Ovary (tissue), 7 donors: ENCODE measurements at regions not wholly inside any gene's neighbourhood (a gene's known extent, or its start where the extent isn't known, plus 50 kb on each side); places are given as distances from the start of the nearest gene placed in this dataset.
A peak's percentile ranks its signal among the peaks of the same experiment; 100 is the strongest.

Experiments used
- DNase-seq, 5 donors: peaks; one replicate each; pipeline ENCODE4 v3.0.0-alpha.2; 2019 to 2020
- H3K27ac ChIP-seq, 2 donors: fragments of 200-600 bp; one replicate each; pipeline versions ENCODE4 v1.5.1 to v1.8.0; 2019 to 2022
- H3K27me3 ChIP-seq: fragments of 200-600 bp; one replicate; pipeline ENCODE4 v1.8.0; 2022
- H3K36me3 ChIP-seq: fragments of 200-600 bp; sonication (generic); one replicate; pipeline ENCODE4 v1.5.1; 2019
- H3K4me1 ChIP-seq: one replicate; pipeline ENCODE4 v1.8.1; 2013; ENCODE audit warnings: mild to moderate bottlenecking, moderate library complexity; ENCODE audit not compliant: insufficient read depth
- H3K4me3 ChIP-seq: fragments of 200-600 bp; sonication (generic); one replicate; pipeline ENCODE4 v1.5.1; 2017
- H3K9me3 ChIP-seq, 2 donors: fragments of 200-600 bp in 1 of 2; sonication (generic) in 1 of 2; one replicate each; pipeline versions ENCODE4 v1.5.1 to v1.8.1; 2013 to 2019; ENCODE audit warnings: mild to moderate bottlenecking in 1 of 2, moderate library complexity in 1 of 2
- EP300 ChIP-seq: sonication (generic); formaldehyde crosslinking; IDR thresholded peaks from one replicate; pipeline ENCODE4 v1.6.1; 2017; ENCODE audit warnings: antibody characterized with exemption
- POLR2A ChIP-seq: fragments of 450-650 bp; IDR thresholded peaks from one replicate; pipeline ENCODE4 v1.6.1; 2017; ENCODE audit warnings: antibody characterized with exemption, mild to moderate bottlenecking, moderate library complexity
- WGBS, 3 donors: extraction: QIAGEN DNeasy Blood & Tissue Kit in 1 of 3; methylation state at CpG; one replicate each; pipeline versions ENCODE4 v1.1.5 to v1.1.7; 2013 to 2017; 5-methylcytosine and 5-hydroxymethylcytosine counted together
- intact Hi-C, 4 donors: fragments of 100-400 bp; cut with DNase I; formaldehyde crosslinking; loops; one replicate each; pipeline versions ENCODE4 v1.11.0 to v1.15.1; 2022 to 2023
- TF ChIP-seq, protein P1 (sequence below), 3 donors: fragments of 450-650 bp in 2 of 3; fragments of 200-600 bp in 1 of 3; IDR thresholded peaks; one replicate each; pipeline versions ENCODE4 v1.5.1 to v1.8.0; 2016 to 2022; ENCODE audit warnings: antibody characterized with exemption in 3 of 3, mild to moderate bottlenecking in 1 of 3
- donor health status: DM: no; HTN: no; CAD: no; lungs with moderate emphysema.
- donor health status: DM: no; HTN: no; CAD: no.
- donor health status: Bipolar disorder and iron deficiency.
- donor health status: DM: no; HTN: no; CAD: no.
- donor health status: DM: yes; HTN: yes; CAD: no.

DNA sequence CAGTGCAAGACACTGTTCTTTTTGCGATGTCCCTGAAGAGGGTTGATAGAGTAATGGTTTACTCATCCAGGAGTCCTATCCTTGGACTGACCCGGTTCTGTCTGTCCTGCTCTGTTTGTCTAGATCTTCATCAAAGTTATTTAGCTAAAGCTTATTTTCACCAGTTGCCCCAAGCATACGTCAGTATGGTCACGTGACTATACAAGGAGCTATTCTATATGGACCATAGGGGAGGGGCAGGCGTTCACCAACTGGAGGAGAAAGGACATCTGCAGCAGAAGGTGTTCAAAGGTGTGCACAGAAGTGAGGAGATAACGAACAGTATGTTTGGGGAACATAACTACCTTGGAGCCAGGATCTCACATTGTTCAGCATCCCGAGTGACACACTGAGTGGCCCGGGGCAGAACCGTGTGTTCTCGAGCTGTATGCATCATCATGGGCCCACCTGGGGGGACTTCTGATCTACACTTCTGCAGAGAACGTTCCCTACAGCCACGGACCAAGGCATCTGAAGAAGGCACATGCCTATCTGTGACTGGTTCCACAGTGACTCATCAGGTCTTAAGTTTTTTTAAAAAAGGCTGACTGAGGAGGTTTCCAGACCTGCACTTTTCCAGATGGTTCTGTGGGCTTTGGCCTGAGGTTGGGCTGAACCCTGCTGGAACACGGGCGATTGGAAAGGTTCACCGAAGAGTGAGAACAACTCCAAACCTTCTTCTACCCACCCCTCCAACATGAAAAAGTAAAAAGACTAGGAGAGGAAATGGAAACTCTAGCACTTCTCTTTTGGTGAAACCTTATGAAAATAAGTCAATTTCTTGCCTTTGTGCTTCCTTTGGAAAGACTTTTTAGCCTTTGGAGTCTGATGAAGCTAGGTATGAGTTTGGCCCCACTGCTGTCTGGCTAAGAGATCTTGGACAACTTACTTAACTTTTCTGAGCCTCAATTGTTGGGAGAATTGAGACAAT, 68.6 kb upstream of the YWHAQ start:
- DNase-seq, result no peak
- TF ChIP-seq, protein P1, sequence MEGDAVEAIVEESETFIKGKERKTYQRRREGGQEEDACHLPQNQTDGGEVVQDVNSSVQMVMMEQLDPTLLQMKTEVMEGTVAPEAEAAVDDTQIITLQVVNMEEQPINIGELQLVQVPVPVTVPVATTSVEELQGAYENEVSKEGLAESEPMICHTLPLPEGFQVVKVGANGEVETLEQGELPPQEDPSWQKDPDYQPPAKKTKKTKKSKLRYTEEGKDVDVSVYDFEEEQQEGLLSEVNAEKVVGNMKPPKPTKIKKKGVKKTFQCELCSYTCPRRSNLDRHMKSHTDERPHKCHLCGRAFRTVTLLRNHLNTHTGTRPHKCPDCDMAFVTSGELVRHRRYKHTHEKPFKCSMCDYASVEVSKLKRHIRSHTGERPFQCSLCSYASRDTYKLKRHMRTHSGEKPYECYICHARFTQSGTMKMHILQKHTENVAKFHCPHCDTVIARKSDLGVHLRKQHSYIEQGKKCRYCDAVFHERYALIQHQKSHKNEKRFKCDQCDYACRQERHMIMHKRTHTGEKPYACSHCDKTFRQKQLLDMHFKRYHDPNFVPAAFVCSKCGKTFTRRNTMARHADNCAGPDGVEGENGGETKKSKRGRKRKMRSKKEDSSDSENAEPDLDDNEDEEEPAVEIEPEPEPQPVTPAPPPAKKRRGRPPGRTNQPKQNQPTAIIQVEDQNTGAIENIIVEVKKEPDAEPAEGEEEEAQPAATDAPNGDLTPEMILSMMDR (IDR thresholded peaks at IDR 0.05), result no peak
- TF ChIP-seq POLR2A, result no peak
- no peak for TF ChIP-seq EP300
- no peaks in the 10 kb centered on the region for H3K27me3 ChIP-seq
- WGBS, 3 donors, result 79 to 82% (median 81%) methylated on average over 15 of the region's 15 CpGs
- no peaks in the 10 kb centered on the region for H3K9me3 ChIP-seq
- no peaks in the 10 kb centered on the region for H3K36me3 ChIP-seq
- no peak overlapping the region for H3K27ac ChIP-seq
- no peak overlapping the region for H3K4me3 ChIP-seq
- intact Hi-C loops, result no loop called here
- H3K4me1 ChIP-seq, result no peaks in the 10 kb centered on the region

DNA sequence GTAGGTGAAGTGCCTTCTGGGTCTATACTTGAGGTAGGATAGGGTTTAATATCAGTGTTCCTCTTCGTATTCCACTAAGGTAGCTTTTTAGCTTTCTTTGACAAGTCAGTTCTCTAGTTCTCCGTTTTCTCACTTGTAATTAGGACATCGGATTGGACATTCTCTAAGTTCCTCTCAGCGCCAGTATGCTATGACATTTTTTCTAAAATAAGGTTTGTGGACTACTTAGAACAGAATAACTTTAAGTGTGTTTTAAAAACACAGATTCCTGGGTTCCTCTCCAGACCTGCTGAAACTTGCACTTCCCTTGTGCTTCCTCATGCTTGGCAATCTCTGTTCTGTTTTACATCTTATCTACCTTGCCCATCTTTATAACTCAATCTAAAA, 69.3 kb upstream of the YWHAQ start:
- Histone ChIP-seq H3K9me3 (no peaks in the 10 kb centered on the region), H3K4me3 (no peak overlapping the region), H3K27ac (no peak overlapping the region), H3K36me3 (no peaks in the 10 kb centered on the region), H3K4me1 (no peaks in the 10 kb centered on the region), H3K27me3 (no peaks in the 10 kb centered on the region)
- DNase-seq, result no peak
- TF ChIP-seq EP300 (no peak), POLR2A (no peak)
- TF ChIP-seq, protein P1 (IDR thresholded peaks at IDR 0.05), result no peak
- 70 to 86% (median 80%) methylated on average over 4 of the region's 4 CpGs for WGBS, 3 donors
- intact Hi-C loops, result no loop called here

DNA sequence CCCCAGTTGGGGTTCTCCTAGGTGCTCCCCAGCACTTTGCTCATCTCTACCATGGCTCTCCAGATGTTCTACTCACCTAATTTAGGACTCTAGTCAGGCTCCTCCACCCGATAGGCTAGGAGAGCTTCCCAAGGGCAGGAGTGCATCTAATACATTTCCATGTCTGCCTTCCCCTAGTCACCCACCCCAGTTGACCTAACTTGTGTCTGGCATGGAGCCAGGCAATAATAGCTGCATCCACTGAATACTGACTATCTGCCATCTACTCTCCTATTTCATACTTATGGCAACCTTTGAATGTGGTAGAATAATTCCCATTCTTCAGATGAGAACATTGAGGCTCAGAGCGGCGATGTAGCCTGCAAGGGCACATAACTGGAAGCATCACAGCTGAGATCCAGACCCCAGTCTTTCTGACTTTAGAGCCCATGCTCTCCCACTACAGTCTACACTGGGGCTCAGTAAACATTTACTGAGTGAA, 71.8 kb upstream of the YWHAQ start:
- H3K27ac ChIP-seq, result no peak overlapping the region
- intact Hi-C loops, result no loop called here
- 72 to 90% (median 80%) methylated on average over 3 of the region's 3 CpGs for WGBS, 3 donors
- no peak for DNase-seq
- no peak overlapping the region for H3K4me3 ChIP-seq
- no peaks in the 10 kb centered on the region for H3K9me3 ChIP-seq
- H3K36me3 ChIP-seq, result no peaks in the 10 kb centered on the region
- H3K27me3 ChIP-seq, result no peaks in the 10 kb centered on the region
- TF ChIP-seq EP300 (no peak), POLR2A (no peak)
- TF ChIP-seq, protein P1 (IDR thresholded peaks at IDR 0.05), result no peak
- no peaks in the 10 kb centered on the region for H3K4me1 ChIP-seq

DNA sequence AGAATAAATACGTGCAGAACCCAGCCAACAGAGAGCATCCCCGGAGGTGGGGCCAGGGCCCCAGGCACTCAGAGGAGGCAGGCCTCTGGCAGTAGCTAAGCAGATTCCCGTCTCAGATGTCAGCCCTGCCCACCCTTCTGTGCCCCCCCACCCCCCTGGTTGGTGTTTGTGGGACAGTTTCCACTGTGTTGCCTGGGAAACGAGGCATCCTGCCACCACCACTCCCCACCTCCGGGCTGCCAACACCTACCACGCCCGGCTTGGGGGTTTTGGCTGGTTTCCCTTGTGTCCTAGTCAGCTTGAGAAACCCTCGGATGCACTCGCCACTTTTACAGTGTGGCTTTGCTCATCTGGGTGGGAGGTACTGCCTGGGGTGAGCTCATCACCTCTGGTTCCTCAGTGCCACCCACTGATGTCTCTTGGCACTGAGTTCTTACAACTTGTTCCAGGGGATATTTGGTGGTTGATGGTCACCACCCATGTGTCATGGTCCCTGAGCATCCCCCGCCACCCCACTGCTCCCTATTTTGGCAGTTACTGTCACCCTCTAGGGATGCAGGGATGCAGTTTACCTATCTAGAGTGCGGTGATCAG, 72.4 kb upstream of the YWHAQ start:
- TF ChIP-seq EP300 (no peak), POLR2A (no peak)
- TF ChIP-seq, protein P1 (IDR thresholded peaks at IDR 0.05), result no peak
- no peaks in the 10 kb centered on the region for H3K27me3 ChIP-seq

More for the DNA sequence above, 72.4 kb upstream of the YWHAQ start:
- Histone ChIP-seq H3K36me3 (no peaks in the 10 kb centered on the region), H3K4me3 (no peak overlapping the region), H3K9me3 (no peaks in the 10 kb centered on the region), H3K27ac (no peak overlapping the region), H3K4me1 (no peaks in the 10 kb centered on the region)
- DNase-seq, result peak in 1 of 5 donors; percentile 3
- intact Hi-C loops, result no loop called here
- WGBS, 3 donors, result 33 to 47% (median 43%) methylated on average over 11 of the region's 11 CpGs
